HL-60 (cell line): ENCODE measurements at regions not wholly inside any gene's neighbourhood (a gene's known extent, or its start where the extent isn't known, plus 50 kb on each side); places are given as distances from the start of the nearest gene placed in this dataset.

Experiments
- CTCF ChIP-seq: IDR thresholded peaks from one replicate; pipeline ENCODE4 v1.5.1; 2011; ENCODE audit warnings: low read length, control low read depth, inconsistent platforms; ENCODE audit not compliant: insufficient read depth
- POLR2AphosphoS5 ChIP-seq: IDR thresholded peaks from 2 replicates; pipeline ENCODE4 v1.6.1; 2012; ENCODE audit warnings: low read depth

- TF ChIP-seq CTCF, result no peak
- TF ChIP-seq POLR2AphosphoS5, result no peak
Measured at GRCh38 chrX:101732870-101733269, 73.2 kb upstream of the ARMCX2 start.
